ENCODE measurements at regions not wholly inside any gene's neighbourhood (a gene's known extent, or its start where the extent isn't known, plus 50 kb on each side); places are given as distances from the start of the nearest gene placed in this dataset.
A peak's percentile ranks its signal among the peaks of the same experiment; 100 is the strongest.

DNA sequence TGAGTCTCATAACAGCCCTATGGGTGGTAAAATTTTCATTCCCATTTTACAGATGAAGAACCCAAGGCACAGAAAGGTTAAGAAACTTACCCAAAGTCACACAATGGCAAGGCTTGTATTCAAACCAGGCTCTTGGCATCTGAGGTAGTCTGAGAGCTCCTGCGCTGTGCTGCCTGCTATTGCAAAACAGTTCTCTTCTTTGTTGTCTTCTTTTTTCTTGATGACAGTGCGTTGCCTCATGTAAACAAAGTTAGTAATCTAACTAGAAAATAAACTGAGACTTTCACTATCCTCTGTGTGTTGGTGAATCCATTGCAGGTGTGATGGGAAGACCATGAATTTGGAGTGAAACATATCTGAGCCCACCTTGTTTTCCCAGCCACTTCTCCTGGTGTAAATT lies 240.8 kb downstream of the PTEN start:
- Histone ChIP-seq H2AFZ (ENCODE audit: insufficient read depth, low read depth, low read length, poor library complexity, severe bottlenecking) (no peak overlapping the region), H4K20me1 (ENCODE audit: control insufficient read depth, insufficient read depth, low read length, poor library complexity, severe bottlenecking) (no peaks in the 10 kb centered on the region), H3K4me3 (ENCODE audit: control extremely low read depth in 1 of 5, extremely low read depth in 1 of 5, insufficient read depth in 1 of 5, low read depth in 2 of 5, low read length in 4 of 5) (peak overlapping the region in 1 of 5 experiments; percentile 57), H3K36me3 (replicated peaks in 1 of 2; ENCODE audit: control extremely low read depth in 1 of 2, control insufficient read depth in 1 of 2, extremely low read depth in 1 of 2, insufficient read depth in 2 of 2, low read length in 1 of 2) (no peaks in the 10 kb centered on the region), H3K79me2 (ENCODE audit: control insufficient read depth, insufficient read depth, low read length) (no peaks in the 10 kb centered on the region), H3K9ac (ENCODE audit: low read length) (no peak overlapping the region), H3K27ac (ENCODE audit: low read length in 2 of 2) (peak overlapping the region in 1 of 2 donors; percentile 56), H3K4me1 (ENCODE audit: control insufficient read depth in 2 of 2, insufficient read depth in 2 of 2, low read length in 2 of 2) (peaks cover 50 to 58% of the 10 kb centered on the region in 2 donors), H3K9me3 (ENCODE audit: control extremely low read depth in 1 of 3, control insufficient read depth in 2 of 3, insufficient read depth in 1 of 3, low read length in 2 of 3) (no peaks in the 10 kb centered on the region), H3K27me3 (replicated peaks in 1 of 4; ENCODE audit: control extremely low read depth in 1 of 4, control insufficient read depth in 3 of 4, insufficient read depth in 4 of 4, low read length in 3 of 4) (no peaks in the 10 kb centered on the region), H3K4me2 (replicated peaks; ENCODE audit: low read depth, low read length, poor library complexity, severe bottlenecking) (peak overlapping the region; percentile 38)
- TF ChIP-seq, protein P1, sequence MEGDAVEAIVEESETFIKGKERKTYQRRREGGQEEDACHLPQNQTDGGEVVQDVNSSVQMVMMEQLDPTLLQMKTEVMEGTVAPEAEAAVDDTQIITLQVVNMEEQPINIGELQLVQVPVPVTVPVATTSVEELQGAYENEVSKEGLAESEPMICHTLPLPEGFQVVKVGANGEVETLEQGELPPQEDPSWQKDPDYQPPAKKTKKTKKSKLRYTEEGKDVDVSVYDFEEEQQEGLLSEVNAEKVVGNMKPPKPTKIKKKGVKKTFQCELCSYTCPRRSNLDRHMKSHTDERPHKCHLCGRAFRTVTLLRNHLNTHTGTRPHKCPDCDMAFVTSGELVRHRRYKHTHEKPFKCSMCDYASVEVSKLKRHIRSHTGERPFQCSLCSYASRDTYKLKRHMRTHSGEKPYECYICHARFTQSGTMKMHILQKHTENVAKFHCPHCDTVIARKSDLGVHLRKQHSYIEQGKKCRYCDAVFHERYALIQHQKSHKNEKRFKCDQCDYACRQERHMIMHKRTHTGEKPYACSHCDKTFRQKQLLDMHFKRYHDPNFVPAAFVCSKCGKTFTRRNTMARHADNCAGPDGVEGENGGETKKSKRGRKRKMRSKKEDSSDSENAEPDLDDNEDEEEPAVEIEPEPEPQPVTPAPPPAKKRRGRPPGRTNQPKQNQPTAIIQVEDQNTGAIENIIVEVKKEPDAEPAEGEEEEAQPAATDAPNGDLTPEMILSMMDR (IDR thresholded peaks at IDR 0.05), result no peak
- no peak for TF ChIP-seq EZH2 (IDR thresholded peaks at IDR 0.05; ENCODE audit: borderline replicate concordance, insufficient read depth, low read depth, low read length, poor library complexity, severe bottlenecking)
- Mint-ChIP-seq H3K9me3 (ENCODE audit: insufficient read depth) (no peaks in the 10 kb centered on the region), H3K4me1 (peaks cover 56% of the 10 kb centered on the region), H3K27me3 (no peaks in the 10 kb centered on the region), H3K4me3 (no peak overlapping the region), H3K27ac (no peak overlapping the region)
- DNase-seq (no peak), ATAC-seq (ENCODE audit: low read depth) (no peak)
- ChIA-PET CTCF (no interaction called here), POLR2A (no interaction called here)
- no CpG with 5 or more reads among the region's 2 CpGs for WGBS (ENCODE audit: insufficient coverage)
- intact Hi-C loops (cut with micrococcal nuclease), result no loop called here

DNA sequence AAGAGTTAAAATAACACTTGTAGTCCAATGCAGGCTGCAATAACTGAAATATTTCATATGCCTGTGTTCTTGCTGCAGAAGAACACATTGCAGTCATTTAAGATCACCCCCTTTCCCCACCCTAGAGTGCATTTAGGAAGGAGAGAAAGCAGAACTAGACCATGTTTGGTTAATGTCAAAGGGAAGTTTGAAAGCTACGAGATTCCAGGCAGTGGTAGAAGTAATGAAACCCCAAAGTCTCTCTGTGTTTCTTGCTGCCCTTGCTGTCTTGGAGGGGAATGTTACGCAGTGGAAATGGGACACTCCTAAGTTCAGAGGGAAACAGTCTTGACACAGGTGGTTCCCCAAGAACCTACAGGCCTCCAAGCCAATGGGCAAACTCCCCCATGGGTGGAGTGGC lies 242.9 kb downstream of the PTEN start:
- Histone ChIP-seq H3K79me2 (ENCODE audit: control insufficient read depth, insufficient read depth, low read length) (no peaks in the 10 kb centered on the region), H2AFZ (ENCODE audit: insufficient read depth, low read depth, low read length, poor library complexity, severe bottlenecking) (peak overlapping the region; percentile 34), H4K20me1 (ENCODE audit: control insufficient read depth, insufficient read depth, low read length, poor library complexity, severe bottlenecking) (no peaks in the 10 kb centered on the region), H3K9ac (ENCODE audit: low read length) (no peak overlapping the region), H3K27ac (ENCODE audit: low read length in 2 of 2) (peak overlapping the region; percentile 49 to 72), H3K9me3 (ENCODE audit: control extremely low read depth in 1 of 3, control insufficient read depth in 2 of 3, insufficient read depth in 1 of 3, low read length in 2 of 3) (no peaks in the 10 kb centered on the region), H3K4me1 (ENCODE audit: control insufficient read depth in 2 of 2, insufficient read depth in 2 of 2, low read length in 2 of 2) (peaks cover 62 to 69% of the 10 kb centered on the region in 2 donors), H3K36me3 (replicated peaks in 1 of 2; ENCODE audit: control extremely low read depth in 1 of 2, control insufficient read depth in 1 of 2, extremely low read depth in 1 of 2, insufficient read depth in 2 of 2, low read length in 1 of 2) (no peaks in the 10 kb centered on the region), H3K27me3 (replicated peaks in 1 of 4; ENCODE audit: control extremely low read depth in 1 of 4, control insufficient read depth in 3 of 4, insufficient read depth in 4 of 4, low read length in 3 of 4) (no peaks in the 10 kb centered on the region), H3K4me3 (ENCODE audit: control extremely low read depth in 1 of 5, extremely low read depth in 1 of 5, insufficient read depth in 1 of 5, low read depth in 2 of 5, low read length in 4 of 5) (no peak overlapping the region), H3K4me2 (replicated peaks; ENCODE audit: low read depth, low read length, poor library complexity, severe bottlenecking) (peak overlapping the region; percentile 63)
- TF ChIP-seq, protein P1 (IDR thresholded peaks at IDR 0.05), result no peak
- TF ChIP-seq EZH2 (IDR thresholded peaks at IDR 0.05; ENCODE audit: borderline replicate concordance, insufficient read depth, low read depth, low read length, poor library complexity, severe bottlenecking), result no peak
- H3K9me3 Mint-ChIP-seq (ENCODE audit: insufficient read depth), result no peaks in the 10 kb centered on the region
- ChIA-PET POLR2A (interaction anchor here (0.6 to 1.0 kb wide), 2 partner anchors 8 to 15 kb away, joined by 3 read pairs; no protein-coding TSS in a partner anchor), CTCF (interaction anchor here (1.0 to 5.7 kb wide), 5 partner anchors 8 to 282 kb away, joined by 3 to 64 read pairs (median 4); no protein-coding TSS in a partner anchor)
- ATAC-seq (ENCODE audit: low read depth) (peak; percentile 25), DNase-seq (peak; percentile 55)
- no peaks in the 10 kb centered on the region for H3K27me3 Mint-ChIP-seq
- H3K4me1 Mint-ChIP-seq, result peaks cover 69% of the 10 kb centered on the region
- peak overlapping the region; percentile 71 for H3K27ac Mint-ChIP-seq
- WGBS (ENCODE audit: insufficient coverage), result 0% methylated on average over 1 of the region's 2 CpGs
- peak overlapping the region; percentile 63 for H3K4me3 Mint-ChIP-seq
- intact Hi-C loops (cut with micrococcal nuclease), result no loop called here

All from B cell (primary cell).